SW 1271 (cell line): ENCODE measurements at regions not wholly inside any gene's neighbourhood (a gene's known extent, or its start where the extent isn't known, plus 50 kb on each side); places are given as distances from the start of the nearest gene placed in this dataset.
"Not testable (repeated sequence)": the region's sequence is repeated elsewhere in the genome, so short reads cannot be mapped to it uniquely, and the experiment has no call there.

Experiments
- DNase-seq, 2 experiments: peaks; one replicate each; lab custom pipeline; 2025; lab: John Stamatoyannopoulos, UW

GRCh38 chrX:11836284-11836683 is 78.2 kb downstream of the MSL3 start:
- no peak for DNase-seq

GRCh38 chrX:11837437-11837836 is 79.4 kb downstream of the MSL3 start:
- no peak for DNase-seq

GRCh38 chrX:11864171-11864570 is 106.1 kb downstream of the MSL3 start:
- DNase-seq: no peak

- no peak for DNase-seq
Observed at GRCh38 chrX:11867610-11868345, 109.7 kb downstream of the MSL3 start.

- no peak for DNase-seq
Observed at GRCh38 chrX:11870789-11871188, 112.8 kb downstream of the MSL3 start.

GRCh38 chrX:11881485-11882170 is 123.6 kb downstream of the MSL3 start:
- no peak for DNase-seq

GRCh38 chrX:11886745-11887144 is 128.7 kb downstream of the MSL3 start:
- DNase-seq: no peak

GRCh38 chrX:11887175-11887574 is 129.1 kb downstream of the MSL3 start:
- DNase-seq: no peak

- no peak for DNase-seq
Observed at GRCh38 chrX:11888421-11888820, 130.4 kb downstream of the MSL3 start.

- no peak for DNase-seq
Observed at GRCh38 chrX:11889791-11890190, 131.8 kb downstream of the MSL3 start.

- DNase-seq: no peak
Observed at GRCh38 chrX:11890836-11891514, 132.9 kb downstream of the MSL3 start.

GRCh38 chrX:11893933-11894710 is 136.1 kb downstream of the MSL3 start:
- DNase-seq: no peak

GRCh38 chrX:11899091-11899490 is 141.1 kb downstream of the MSL3 start:
- DNase-seq: peak; percentile 0 to 58

- DNase-seq: not testable (repeated sequence)
Observed at GRCh38 chrX:11905933-11906332, 147.9 kb downstream of the MSL3 start.

GRCh38 chrX:11908371-11908770 is 150.3 kb downstream of the MSL3 start:
- no peak for DNase-seq

- no peak for DNase-seq
Observed at GRCh38 chrX:11913001-11913400, 155.0 kb downstream of the MSL3 start.

GRCh38 chrX:11929476-11929875 is 171.4 kb downstream of the MSL3 start:
- no peak for DNase-seq

GRCh38 chrX:11932423-11932822 is 174.4 kb downstream of the MSL3 start:
- DNase-seq: no peak

GRCh38 chrX:11934089-11934488 is 176.1 kb downstream of the MSL3 start:
- DNase-seq: no peak

- no peak for DNase-seq
Observed at GRCh38 chrX:11941571-11941970, 183.5 kb downstream of the MSL3 start.

GRCh38 chrX:11944501-11944900 is 186.5 kb downstream of the MSL3 start:
- peak; percentile 1 to 4 for DNase-seq

- no peak for DNase-seq
Observed at GRCh38 chrX:11949291-11949690, 189.0 kb upstream of the FRMPD4 start.
